GM19324 (cell line): ENCODE measurements at regions not wholly inside any gene's neighbourhood (a gene's known extent, or its start where the extent isn't known, plus 50 kb on each side); places are given as distances from the start of the nearest gene placed in this dataset.
"Not testable (repeated sequence)": the region's sequence is repeated elsewhere in the genome, so short reads cannot be mapped to it uniquely, and the experiment has no call there.

Source experiments
- ATAC-seq: cut with Tn5 transposase; IDR thresholded peaks from one replicate; pipeline ENCODE4 v1.9.1; 2021; ENCODE audit warnings: mild to moderate bottlenecking, moderate library complexity; ENCODE audit not compliant: unreplicated experiment, low FRiP score

GRCh38 chr2:53498210-53498609 is 269.4 kb upstream of the CHAC2 start:
- no peak for ATAC-seq

GRCh38 chr2:53497020-53497419 is 270.6 kb upstream of the CHAC2 start:
- ATAC-seq = no peak

GRCh38 chr2:53493210-53493609 is 274.4 kb upstream of the CHAC2 start:
- no peak for ATAC-seq

- ATAC-seq = no peak
Observed at GRCh38 chr2:53490659-53491058, 276.9 kb upstream of the CHAC2 start.

- not testable (repeated sequence) for ATAC-seq
Observed at GRCh38 chr2:53486185-53486899, 281.3 kb upstream of the CHAC2 start.

- ATAC-seq = no peak
Observed at GRCh38 chr2:53485021-53485728, 282.4 kb upstream of the CHAC2 start.

GRCh38 chr2:53484531-53484930 is 283.1 kb upstream of the CHAC2 start:
- ATAC-seq = no peak

- no peak for ATAC-seq
Observed at GRCh38 chr2:53477517-53477916, 290.1 kb upstream of the CHAC2 start.

GRCh38 chr2:53476834-53477233 is 290.8 kb upstream of the CHAC2 start:
- no peak for ATAC-seq

- ATAC-seq = no peak
Observed at GRCh38 chr2:53475766-53476165, 291.8 kb upstream of the CHAC2 start.

GRCh38 chr2:53475321-53475720 is 292.3 kb upstream of the CHAC2 start:
- ATAC-seq = no peak

- ATAC-seq = no peak
Observed at GRCh38 chr2:53474914-53475313, 292.7 kb upstream of the CHAC2 start.

- ATAC-seq = no peak
Observed at GRCh38 chr2:53473775-53474311, 293.8 kb upstream of the CHAC2 start.

- no peak for ATAC-seq
Observed at GRCh38 chr2:53473236-53473635, 294.4 kb upstream of the CHAC2 start.

- no peak for ATAC-seq
Observed at GRCh38 chr2:53467467-53468180, 300.0 kb upstream of the CHAC2 start.

- ATAC-seq = no peak
Observed at GRCh38 chr2:53463806-53464726, 303.5 kb upstream of the CHAC2 start.

GRCh38 chr2:53460937-53461336 is 306.7 kb upstream of the CHAC2 start:
- no peak for ATAC-seq

- no peak for ATAC-seq
Observed at GRCh38 chr2:53460347-53460746, 307.3 kb upstream of the CHAC2 start.

GRCh38 chr2:53455094-53455493 is 312.5 kb upstream of the CHAC2 start:
- no peak for ATAC-seq
